ENCODE measurements at regions not wholly inside any gene's neighbourhood (a gene's known extent, or its start where the extent isn't known, plus 50 kb on each side); places are given as distances from the start of the nearest gene placed in this dataset.

GRCh38 chr9:80222466-80223169 is 650.9 kb downstream of the TLE4 start:
- H3K4me3 ChIP-seq (replicated peaks; ENCODE audit: low read depth, low read length), result no peak overlapping the region
- no peak for DNase-seq (ENCODE audit: low read depth)
- no peak for TF ChIP-seq CTCF (IDR thresholded peaks at IDR 0.05; ENCODE audit: low read length, missing control alignments)

GRCh38 chr9:80218328-80218727 is 646.6 kb downstream of the TLE4 start:
- no peak for DNase-seq (ENCODE audit: low read depth)
- no peak for TF ChIP-seq CTCF (IDR thresholded peaks at IDR 0.05; ENCODE audit: low read length, missing control alignments)
- H3K4me3 ChIP-seq (replicated peaks; ENCODE audit: low read depth, low read length), result no peak overlapping the region

GRCh38 chr9:80213613-80214012 is 641.8 kb downstream of the TLE4 start:
- TF ChIP-seq CTCF (IDR thresholded peaks at IDR 0.05; ENCODE audit: low read length, missing control alignments), result no peak
- H3K4me3 ChIP-seq (replicated peaks; ENCODE audit: low read depth, low read length), result no peak overlapping the region
- no peak for DNase-seq (ENCODE audit: low read depth)

GRCh38 chr9:80208696-80209095 is 636.9 kb downstream of the TLE4 start:
- no peak for DNase-seq (ENCODE audit: low read depth)
- no peak for TF ChIP-seq CTCF (IDR thresholded peaks at IDR 0.05; ENCODE audit: low read length, missing control alignments)
- H3K4me3 ChIP-seq (replicated peaks; ENCODE audit: low read depth, low read length), result no peak overlapping the region

DNA sequence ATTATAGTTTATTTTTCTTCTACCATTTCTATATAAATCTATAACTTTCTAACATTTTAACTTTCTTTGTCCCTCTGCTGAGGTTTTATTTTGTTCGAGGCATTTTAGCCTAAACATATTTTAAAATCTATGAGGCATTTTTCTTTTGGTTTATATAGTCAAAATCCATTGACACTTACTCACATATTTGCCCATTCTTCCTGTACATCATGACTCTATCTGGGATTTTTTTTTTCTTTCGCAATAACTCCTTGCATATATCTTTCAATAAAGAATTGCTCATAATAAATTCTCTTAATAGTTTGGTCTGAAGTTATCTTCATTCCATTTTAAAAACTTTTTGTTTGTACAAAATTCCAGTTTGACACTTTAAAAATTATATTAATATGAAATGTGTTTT is 632.3 kb downstream of the TLE4 start:
- no peak for TF ChIP-seq CTCF (IDR thresholded peaks at IDR 0.05; ENCODE audit: low read length, missing control alignments)
- H3K4me3 ChIP-seq (replicated peaks; ENCODE audit: low read depth, low read length), result no peak overlapping the region
- DNase-seq (ENCODE audit: low read depth), result no peak

- H3K4me3 ChIP-seq (replicated peaks; ENCODE audit: low read depth, low read length), result no peak overlapping the region
- TF ChIP-seq CTCF (IDR thresholded peaks at IDR 0.05; ENCODE audit: low read length, missing control alignments), result no peak
- no peak for DNase-seq (ENCODE audit: low read depth)
Observed at GRCh38 chr9:80197661-80198060, 625.9 kb downstream of the TLE4 start.

- H3K4me3 ChIP-seq (replicated peaks; ENCODE audit: low read depth, low read length), result no peak overlapping the region
- DNase-seq (ENCODE audit: low read depth), result no peak
- no peak for TF ChIP-seq CTCF (IDR thresholded peaks at IDR 0.05; ENCODE audit: low read length, missing control alignments)
Observed at GRCh38 chr9:80191108-80191507, 619.3 kb downstream of the TLE4 start.

Data from fibroblast of pulmonary artery (primary cell).